IMR-90 (cell line): ENCODE measurements at regions not wholly inside any gene's neighbourhood (a gene's known extent, or its start where the extent isn't known, plus 50 kb on each side); places are given as distances from the start of the nearest gene placed in this dataset.

Experiments used
- ATAC-seq: fragments of 200-7000 bp; cut with Tn5 transposase; 2 replicates; pipeline ENCODE4 v1.9.1; 2020; ENCODE audit warnings: low read depth, mild to moderate bottlenecking, moderate library complexity
- BruUV-seq: library from RNA; stranded (reverse); fragments of 400-500 nt; replicated peaks from 2 replicates; lab custom pipeline; 2021; lab: Mats Ljungman, UMichigan
- CTCF ChIA-PET: fragments of 300-600 bp; formaldehyde crosslinking; extraction: SDS; loops from one replicate; lab custom pipeline; 2021; ENCODE audit warnings: antibody characterized with exemption; lab: Yijun Ruan, JAX
- POLR2A ChIA-PET: fragments of 300-600 bp; sonication (Branson Sonifier 250); formaldehyde crosslinking; loops from one replicate; lab custom pipeline; 2022; ENCODE audit warnings: antibody characterized with exemption; ENCODE audit not compliant: unreplicated experiment; lab: Charles Lee
- DNase-seq: peaks from one replicate; pipeline ENCODE4 v3.0.0; 2013
- H2AFZ ChIP-seq: replicated peaks from 2 replicates; pipeline ENCODE3; 2013; ENCODE audit warnings: low read length, mild to moderate bottlenecking; ENCODE audit not compliant: poor library complexity
- H2AK5ac ChIP-seq: 2 replicates; pipeline ENCODE4 v1.6.1; 2013; ENCODE audit warnings: low read depth, low read length, inconsistent platforms
- H2AK9ac ChIP-seq: replicated peaks from 2 replicates; pipeline ENCODE3; 2013; ENCODE audit warnings: mild to moderate bottlenecking, low read depth, low read length, moderate library complexity; ENCODE audit not compliant: poor library complexity
- H2BK120ac ChIP-seq: 2 replicates; pipeline ENCODE4 v1.6.1; 2013; ENCODE audit warnings: low read depth, low read length, inconsistent platforms
- H2BK15ac ChIP-seq: 3 replicates; pipeline ENCODE4 v1.6.1; 2013; ENCODE audit warnings: low read depth, low read length, inconsistent platforms
- H2BK20ac ChIP-seq: 2 replicates; pipeline ENCODE4 v1.6.1; 2013; ENCODE audit warnings: low read depth, mild to moderate bottlenecking, inconsistent platforms, low read length, moderate library complexity
- H2BK5ac ChIP-seq: 2 replicates; pipeline ENCODE4 v1.6.1; 2013; ENCODE audit warnings: mild to moderate bottlenecking, low read depth, low read length, inconsistent platforms; ENCODE audit not compliant: poor library complexity, severe bottlenecking
- H3K14ac ChIP-seq: replicated peaks from 2 replicates; pipeline ENCODE4 v1.6.1; 2013; ENCODE audit warnings: low read depth, low read length, inconsistent platforms
- H3K18ac ChIP-seq: 2 replicates; pipeline ENCODE4 v1.6.1; 2013; ENCODE audit warnings: low read depth, low read length, control low read depth
- H3K23ac ChIP-seq: 2 replicates; pipeline ENCODE4 v1.6.1; 2013; ENCODE audit warnings: low read depth, low read length, inconsistent platforms
- H3K27ac ChIP-seq: 2 replicates; pipeline ENCODE4 v1.5.1; 2013; ENCODE audit warnings: mild to moderate bottlenecking, control low read depth, low read length; ENCODE audit not compliant: insufficient read depth
- H3K27me3 ChIP-seq: 2 replicates; pipeline ENCODE4 v1.6.1; 2013; ENCODE audit warnings: low read length; ENCODE audit not compliant: control insufficient read depth, insufficient read depth
- H3K36me3 ChIP-seq: 2 replicates; pipeline ENCODE4 v1.6.1; 2013; ENCODE audit warnings: low read length, mixed read lengths; ENCODE audit not compliant: control insufficient read depth, insufficient read depth
- H3K4ac ChIP-seq: 2 replicates; pipeline ENCODE4 v1.6.1; 2013; ENCODE audit warnings: low read depth, low read length, inconsistent platforms
- H3K4me1 ChIP-seq: 2 replicates; pipeline ENCODE4 v1.6.1; 2013; ENCODE audit warnings: low read length, mixed read lengths; ENCODE audit not compliant: control insufficient read depth, insufficient read depth
- H3K4me2 ChIP-seq: 2 replicates; pipeline ENCODE4 v1.6.1; 2013; ENCODE audit warnings: low read depth, mild to moderate bottlenecking, control low read depth, low read length, moderate library complexity
- H3K4me3 ChIP-seq: 2 replicates; pipeline ENCODE4 v1.5.1; 2013; ENCODE audit warnings: low read depth, mild to moderate bottlenecking, control low read depth, low read length, moderate library complexity; ENCODE audit not compliant: insufficient read depth
- H3K56ac ChIP-seq: 2 replicates; pipeline ENCODE4 v1.6.1; 2013; ENCODE audit warnings: low read length, inconsistent platforms; ENCODE audit not compliant: insufficient read depth; ENCODE audit errors: extremely low read depth
- H3K79me1 ChIP-seq, 2 experiments: 2 replicates each; pipeline ENCODE4 v1.6.1; 2013; ENCODE audit warnings: low read length in 2 of 2, inconsistent platforms in 1 of 2, low read depth in 1 of 2
- H3K9ac ChIP-seq: 2 replicates; pipeline ENCODE4 v1.6.1; 2013; ENCODE audit warnings: low read depth, low read length, control low read depth
- H3K9me1 ChIP-seq: 2 replicates; pipeline ENCODE4 v1.6.1; 2013; ENCODE audit warnings: low read length, inconsistent platforms; ENCODE audit not compliant: insufficient read depth
- H3K9me3 ChIP-seq: 2 replicates; pipeline ENCODE4 v1.6.1; 2013; ENCODE audit warnings: low read length; ENCODE audit not compliant: control insufficient read depth, insufficient read depth
- H4K20me1 ChIP-seq: 2 replicates; pipeline ENCODE4 v1.6.1; 2013; ENCODE audit warnings: low read length, inconsistent platforms; ENCODE audit not compliant: insufficient read depth
- H4K5ac ChIP-seq: 2 replicates; pipeline ENCODE4 v1.6.1; 2013; ENCODE audit warnings: mild to moderate bottlenecking, low read depth, low read length, control low read depth
- H4K8ac ChIP-seq, 2 experiments: 2 replicates each; pipeline ENCODE4 v1.6.1; 2013; ENCODE audit warnings: low read depth in 2 of 2, low read length in 2 of 2, control low read depth in 1 of 2, inconsistent platforms in 1 of 2
- H4K91ac ChIP-seq: 2 replicates; pipeline ENCODE4 v1.6.1; 2013; ENCODE audit warnings: low read depth, low read length, inconsistent platforms; ENCODE audit not compliant: insufficient read depth
- BHLHE40 ChIP-seq: fragments of 150-350 bp; IDR thresholded peaks from 2 replicates; pipeline ENCODE4 v1.6.1; 2016; ENCODE audit warnings: mild to moderate bottlenecking, low read depth, low read length
- RAD21 ChIP-seq: IDR thresholded peaks from 2 replicates; pipeline ENCODE4 v1.6.1; 2012; ENCODE audit warnings: low read length, improper control_type of control experiment
- WGBS, 2 experiments: methylation state at CpG; one replicate each; pipeline versions ENCODE4 v1.1.5 to v1.1.7; 2013; ENCODE audit warnings: missing lambda C conversion rate in 2 of 2; ENCODE audit not compliant: insufficient read length in 1 of 2; ENCODE audit errors: extremely low coverage in 2 of 2; 5-methylcytosine and 5-hydroxymethylcytosine counted together
- dilution Hi-C: fragments of 300-500 bp; cut with HindIII; formaldehyde crosslinking; loops from one replicate; pipeline ENCODE4 v1.14.3; 2018; ENCODE audit warnings: low sequenced_read_pairs; ENCODE audit not compliant: unreplicated experiment
- in situ Hi-C: fragments of 300-500 bp; cut with MboI; formaldehyde crosslinking; loops from 3 replicates; pipeline ENCODE4 v1.14.3; 2019; ENCODE audit warnings: low sequenced_read_pairs, inconsistent platforms, mixed read lengths
- intact Hi-C: fragments of 100-400 bp; cut with micrococcal nuclease; formaldehyde crosslinking; loops from 2 replicates; pipeline ENCODE4 v1.10.0; 2022

DNA sequence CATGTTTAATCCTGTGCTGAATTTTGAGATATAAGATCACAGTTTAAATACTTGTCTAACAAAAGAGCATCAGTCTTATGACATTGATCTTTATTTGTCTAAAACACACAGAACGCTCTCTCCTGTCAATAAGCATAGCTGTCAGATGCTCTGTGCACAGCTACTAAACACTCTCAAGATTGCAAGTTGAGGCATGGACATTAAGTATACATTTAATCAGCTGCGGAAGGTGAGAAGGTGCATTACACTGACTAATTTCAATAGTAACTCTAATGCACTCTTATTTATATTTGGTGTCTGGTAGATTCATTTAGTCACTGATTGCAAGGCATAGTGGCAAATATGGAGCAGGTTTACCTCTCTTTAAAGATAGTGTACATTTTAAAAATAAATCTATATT is 580.3 kb upstream of the NRP1 start:
- intact Hi-C loops = no loop called here

More for the DNA sequence above, 580.3 kb upstream of the NRP1 start:
- Histone ChIP-seq H3K4ac (no peak overlapping the region), H4K91ac (no peak overlapping the region), H2BK15ac (no peak overlapping the region), H3K4me3 (no peak overlapping the region), H2AK5ac (no peak overlapping the region), H4K8ac (no peak overlapping the region), H3K14ac (no peak overlapping the region), H2BK20ac (no peak overlapping the region), H2AFZ (no peak overlapping the region), H3K9me1 (no peaks in the 10 kb centered on the region), H2BK5ac (no peak overlapping the region), H3K18ac (no peak overlapping the region), H3K27me3 (peaks cover 3% of the 10 kb centered on the region), H3K36me3 (no peaks in the 10 kb centered on the region), H3K9ac (no peak overlapping the region), H3K4me2 (no peak overlapping the region), H2BK120ac (no peak overlapping the region), H4K5ac (no peak overlapping the region), H3K27ac (no peak overlapping the region), H2AK9ac (no peak overlapping the region), H4K20me1 (no peaks in the 10 kb centered on the region), H3K4me1 (no peaks in the 10 kb centered on the region), H3K79me1 (no peaks in the 10 kb centered on the region), H3K9me3 (no peaks in the 10 kb centered on the region), H3K23ac (no peak overlapping the region), H3K56ac (no peak overlapping the region)
- dilution Hi-C loops = no loop called here
- in situ Hi-C loops = loop anchor here (25.0 kb wide), 1 partner anchor 577 kb away; the partner anchor contains the start of gene NRP1
- no peak for ATAC-seq
- ChIA-PET POLR2A (no interaction called here), CTCF (interaction anchor here (0.6 kb wide), 1 partner anchor 15 kb away, joined by 3 read pairs; no protein-coding TSS in a partner anchor)
- WGBS, 2 experiments = no CpG with 5 or more reads among the region's 2 CpGs
- no TSS peak for BruUV-seq
- no peak for TF ChIP-seq BHLHE40
- TF ChIP-seq RAD21 = no peak
- no peak for DNase-seq
